ENCODE measurements at regions not wholly inside any gene's neighbourhood (a gene's known extent, or its start where the extent isn't known, plus 50 kb on each side); places are given as distances from the start of the nearest gene placed in this dataset.

GRCh38 chr7:77467408-77467807 lies 51.3 kb upstream of the GSAP start:
- no peak for TF ChIP-seq CTCF (conservative IDR thresholded peaks at IDR 0.05; ENCODE audit: low read length)
- TF ChIP-seq EZH2phosphoT487 (IDR thresholded peaks at IDR 0.05; ENCODE audit: borderline replicate concordance, low read depth, low read length) = no peak
- intact Hi-C loops (cut with micrococcal nuclease; ENCODE audit: unreplicated experiment) = no loop called here
- no peak for DNase-seq (ENCODE audit: low spot score)
- POLR2A ChIA-PET = interaction anchor here (0.6 kb wide), 2 partner anchors 15 to 24 kb away, joined by 3 to 4 read pairs; no protein-coding TSS in a partner anchor
- Histone ChIP-seq H3K79me2 (ENCODE audit: insufficient read depth, low read depth, low read length) (no peaks in the 10 kb centered on the region), H3K36me3 (ENCODE audit: insufficient read depth, low read length) (no peaks in the 10 kb centered on the region), H3K4me2 (ENCODE audit: low read length) (no peak overlapping the region), H3K27ac (ENCODE audit: low read depth, low read length, poor library complexity, severe bottlenecking) (no peak overlapping the region), H3K9me2 (ENCODE audit: insufficient read depth, low read length) (no peaks in the 10 kb centered on the region), H3K9me3 (ENCODE audit: low read length) (no peaks in the 10 kb centered on the region), H4K20me1 (ENCODE audit: insufficient read depth, low read length) (no peaks in the 10 kb centered on the region), H3K4me1 (ENCODE audit: insufficient read depth, low read length, poor library complexity, severe bottlenecking) (no peaks in the 10 kb centered on the region), H2AFZ (ENCODE audit: low read length) (no peak overlapping the region), H3K4me3 (ENCODE audit: low read depth, low read length, poor library complexity, severe bottlenecking) (no peak overlapping the region)
- CTCF ChIA-PET (ENCODE audit: unreplicated experiment) = no interaction called here
- no TSS peak for BruUV-seq (replicated peaks)

DNA sequence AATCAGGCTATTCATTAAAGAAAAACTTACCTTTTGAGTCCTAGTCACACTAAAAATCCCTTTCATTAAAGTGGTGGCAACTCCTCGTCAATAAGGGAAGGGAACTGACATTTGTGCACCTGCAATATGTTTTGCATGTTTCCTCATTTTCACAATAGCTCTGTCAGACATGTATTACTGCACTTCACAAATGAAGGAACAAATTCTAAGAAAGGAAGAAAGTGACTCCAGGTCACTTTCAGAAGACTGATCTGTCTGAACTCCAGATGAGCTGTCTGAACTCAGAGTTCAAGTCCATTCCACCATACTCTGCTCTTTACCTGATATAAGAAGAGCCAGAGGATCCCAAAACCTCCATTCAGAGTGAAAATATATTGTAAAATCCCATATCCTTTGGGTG lies 50.3 kb upstream of the GSAP start:
- H3K9me3 ChIP-seq (ENCODE audit: low read length) = no peaks in the 10 kb centered on the region
- no peak for DNase-seq (ENCODE audit: low spot score)
- POLR2A ChIA-PET = no interaction called here
- H3K4me2 ChIP-seq (ENCODE audit: low read length) = no peak overlapping the region
- H3K79me2 ChIP-seq (ENCODE audit: insufficient read depth, low read depth, low read length) = no peaks in the 10 kb centered on the region
- H3K4me1 ChIP-seq (ENCODE audit: insufficient read depth, low read length, poor library complexity, severe bottlenecking) = no peaks in the 10 kb centered on the region
- H2AFZ ChIP-seq (ENCODE audit: low read length) = no peak overlapping the region
- H3K36me3 ChIP-seq (ENCODE audit: insufficient read depth, low read length) = no peaks in the 10 kb centered on the region
- H3K27ac ChIP-seq (ENCODE audit: low read depth, low read length, poor library complexity, severe bottlenecking) = no peak overlapping the region
- no peak for TF ChIP-seq CTCF (conservative IDR thresholded peaks at IDR 0.05; ENCODE audit: low read length)
- TF ChIP-seq EZH2phosphoT487 (IDR thresholded peaks at IDR 0.05; ENCODE audit: borderline replicate concordance, low read depth, low read length) = no peak
- CTCF ChIA-PET (ENCODE audit: unreplicated experiment) = no interaction called here
- H3K9me2 ChIP-seq (ENCODE audit: insufficient read depth, low read length) = no peaks in the 10 kb centered on the region
- no TSS peak for BruUV-seq (replicated peaks)
- intact Hi-C loops (cut with micrococcal nuclease; ENCODE audit: unreplicated experiment) = no loop called here
- no peak overlapping the region for H3K4me3 ChIP-seq (ENCODE audit: low read depth, low read length, poor library complexity, severe bottlenecking)
- H4K20me1 ChIP-seq (ENCODE audit: insufficient read depth, low read length) = no peaks in the 10 kb centered on the region
